IMR-90 (cell line): ENCODE measurements at regions not wholly inside any gene's neighbourhood (a gene's known extent, or its start where the extent isn't known, plus 50 kb on each side); places are given as distances from the start of the nearest gene placed in this dataset.

Source experiments
- ATAC-seq: fragments of 200-7000 bp; cut with Tn5 transposase; 2 replicates; pipeline ENCODE4 v1.9.1; 2020; ENCODE audit warnings: low read depth, mild to moderate bottlenecking, moderate library complexity
- BruUV-seq: library from RNA; stranded (reverse); fragments of 400-500 nt; replicated peaks from 2 replicates; lab custom pipeline; 2021; lab: Mats Ljungman, UMichigan
- CTCF ChIA-PET: fragments of 300-600 bp; formaldehyde crosslinking; extraction: SDS; loops from one replicate; lab custom pipeline; 2021; ENCODE audit warnings: antibody characterized with exemption; lab: Yijun Ruan, JAX
- POLR2A ChIA-PET: fragments of 300-600 bp; sonication (Branson Sonifier 250); formaldehyde crosslinking; loops from one replicate; lab custom pipeline; 2022; ENCODE audit warnings: antibody characterized with exemption; ENCODE audit not compliant: unreplicated experiment; lab: Charles Lee
- DNase-seq: peaks from one replicate; pipeline ENCODE4 v3.0.0; 2013
- H2AFZ ChIP-seq: replicated peaks from 2 replicates; pipeline ENCODE3; 2013; ENCODE audit warnings: low read length, mild to moderate bottlenecking; ENCODE audit not compliant: poor library complexity
- H2AK5ac ChIP-seq: 2 replicates; pipeline ENCODE4 v1.6.1; 2013; ENCODE audit warnings: low read depth, low read length, inconsistent platforms
- H2AK9ac ChIP-seq: replicated peaks from 2 replicates; pipeline ENCODE3; 2013; ENCODE audit warnings: mild to moderate bottlenecking, low read depth, low read length, moderate library complexity; ENCODE audit not compliant: poor library complexity
- H2BK120ac ChIP-seq: 2 replicates; pipeline ENCODE4 v1.6.1; 2013; ENCODE audit warnings: low read depth, low read length, inconsistent platforms
- H2BK15ac ChIP-seq: 3 replicates; pipeline ENCODE4 v1.6.1; 2013; ENCODE audit warnings: low read depth, low read length, inconsistent platforms
- H2BK20ac ChIP-seq: 2 replicates; pipeline ENCODE4 v1.6.1; 2013; ENCODE audit warnings: low read depth, mild to moderate bottlenecking, inconsistent platforms, low read length, moderate library complexity
- H2BK5ac ChIP-seq: 2 replicates; pipeline ENCODE4 v1.6.1; 2013; ENCODE audit warnings: mild to moderate bottlenecking, low read depth, low read length, inconsistent platforms; ENCODE audit not compliant: poor library complexity, severe bottlenecking
- H3K14ac ChIP-seq: replicated peaks from 2 replicates; pipeline ENCODE4 v1.6.1; 2013; ENCODE audit warnings: low read depth, low read length, inconsistent platforms
- H3K18ac ChIP-seq: 2 replicates; pipeline ENCODE4 v1.6.1; 2013; ENCODE audit warnings: low read depth, low read length, control low read depth
- H3K23ac ChIP-seq: 2 replicates; pipeline ENCODE4 v1.6.1; 2013; ENCODE audit warnings: low read depth, low read length, inconsistent platforms
- H3K27ac ChIP-seq: 2 replicates; pipeline ENCODE4 v1.5.1; 2013; ENCODE audit warnings: mild to moderate bottlenecking, control low read depth, low read length; ENCODE audit not compliant: insufficient read depth
- H3K27me3 ChIP-seq: 2 replicates; pipeline ENCODE4 v1.6.1; 2013; ENCODE audit warnings: low read length; ENCODE audit not compliant: control insufficient read depth, insufficient read depth
- H3K36me3 ChIP-seq: 2 replicates; pipeline ENCODE4 v1.6.1; 2013; ENCODE audit warnings: low read length, mixed read lengths; ENCODE audit not compliant: control insufficient read depth, insufficient read depth
- H3K4ac ChIP-seq: 2 replicates; pipeline ENCODE4 v1.6.1; 2013; ENCODE audit warnings: low read depth, low read length, inconsistent platforms
- H3K4me1 ChIP-seq: 2 replicates; pipeline ENCODE4 v1.6.1; 2013; ENCODE audit warnings: low read length, mixed read lengths; ENCODE audit not compliant: control insufficient read depth, insufficient read depth
- H3K4me2 ChIP-seq: 2 replicates; pipeline ENCODE4 v1.6.1; 2013; ENCODE audit warnings: low read depth, mild to moderate bottlenecking, control low read depth, low read length, moderate library complexity
- H3K4me3 ChIP-seq: 2 replicates; pipeline ENCODE4 v1.5.1; 2013; ENCODE audit warnings: low read depth, mild to moderate bottlenecking, control low read depth, low read length, moderate library complexity; ENCODE audit not compliant: insufficient read depth
- H3K56ac ChIP-seq: 2 replicates; pipeline ENCODE4 v1.6.1; 2013; ENCODE audit warnings: low read length, inconsistent platforms; ENCODE audit not compliant: insufficient read depth; ENCODE audit errors: extremely low read depth
- H3K79me1 ChIP-seq, 2 experiments: 2 replicates each; pipeline ENCODE4 v1.6.1; 2013; ENCODE audit warnings: low read length in 2 of 2, inconsistent platforms in 1 of 2, low read depth in 1 of 2
- H3K9ac ChIP-seq: 2 replicates; pipeline ENCODE4 v1.6.1; 2013; ENCODE audit warnings: low read depth, low read length, control low read depth
- H3K9me1 ChIP-seq: 2 replicates; pipeline ENCODE4 v1.6.1; 2013; ENCODE audit warnings: low read length, inconsistent platforms; ENCODE audit not compliant: insufficient read depth
- H3K9me3 ChIP-seq: 2 replicates; pipeline ENCODE4 v1.6.1; 2013; ENCODE audit warnings: low read length; ENCODE audit not compliant: control insufficient read depth, insufficient read depth
- H4K20me1 ChIP-seq: 2 replicates; pipeline ENCODE4 v1.6.1; 2013; ENCODE audit warnings: low read length, inconsistent platforms; ENCODE audit not compliant: insufficient read depth
- H4K5ac ChIP-seq: 2 replicates; pipeline ENCODE4 v1.6.1; 2013; ENCODE audit warnings: mild to moderate bottlenecking, low read depth, low read length, control low read depth
- H4K8ac ChIP-seq, 2 experiments: 2 replicates each; pipeline ENCODE4 v1.6.1; 2013; ENCODE audit warnings: low read depth in 2 of 2, low read length in 2 of 2, control low read depth in 1 of 2, inconsistent platforms in 1 of 2
- H4K91ac ChIP-seq: 2 replicates; pipeline ENCODE4 v1.6.1; 2013; ENCODE audit warnings: low read depth, low read length, inconsistent platforms; ENCODE audit not compliant: insufficient read depth
- CHD1 ChIP-seq: IDR thresholded peaks from 2 replicates; pipeline ENCODE4 v1.6.1; 2012; ENCODE audit warnings: low read depth, low read length, improper control_type of control experiment
- ELK1 ChIP-seq: fragments of 150-350 bp; IDR thresholded peaks from 2 replicates; pipeline ENCODE4 v1.6.1; 2016; ENCODE audit warnings: low read depth, mild to moderate bottlenecking, low read length, moderate library complexity, borderline replicate concordance
- FOS ChIP-seq: fragments of 150-350 bp; IDR thresholded peaks from 2 replicates; pipeline ENCODE4 v1.6.1; 2016; ENCODE audit warnings: low read depth, low read length
- MAFK ChIP-seq: IDR thresholded peaks from 2 replicates; pipeline ENCODE4 v1.6.1; 2012; ENCODE audit warnings: low read depth, low read length, improper control_type of control experiment
- MAZ ChIP-seq: IDR thresholded peaks from 2 replicates; pipeline ENCODE4 v1.6.1; 2012; ENCODE audit warnings: low read depth, mild to moderate bottlenecking, low read length, improper control_type of control experiment, moderate library complexity, borderline replicate concordance
- MXI1 ChIP-seq: IDR thresholded peaks from 2 replicates; pipeline ENCODE4 v1.6.1; 2012; ENCODE audit warnings: low read depth, mild to moderate bottlenecking, low read length, moderate library complexity, borderline replicate concordance
- NFE2L2 ChIP-seq: fragments of 150-350 bp; IDR thresholded peaks from 2 replicates; pipeline ENCODE4 v1.6.1; 2016; ENCODE audit warnings: low read depth, mild to moderate bottlenecking, low read length
- POLR2A ChIP-seq: IDR thresholded peaks from 2 replicates; pipeline ENCODE4 v1.6.1; 2012; ENCODE audit warnings: mild to moderate bottlenecking, low read depth, low read length
- RFX5 ChIP-seq: IDR thresholded peaks from 2 replicates; pipeline ENCODE4 v1.8.0; 2012; ENCODE audit warnings: low read depth, mild to moderate bottlenecking, low read length, moderate library complexity
- SMC3 ChIP-seq: fragments of 150-350 bp; IDR thresholded peaks from 2 replicates; pipeline ENCODE4 v1.6.1; 2016; ENCODE audit warnings: low read depth, mild to moderate bottlenecking, antibody characterized with exemption, low read length, moderate library complexity
- USF2 ChIP-seq: fragments of 150-350 bp; IDR thresholded peaks from 2 replicates; pipeline ENCODE4 v1.6.1; 2017; ENCODE audit warnings: mild to moderate bottlenecking, antibody characterized with exemption, low read length, low read depth
- WGBS, 2 experiments: methylation state at CpG; one replicate each; pipeline versions ENCODE4 v1.1.5 to v1.1.7; 2013; ENCODE audit warnings: missing lambda C conversion rate in 2 of 2; ENCODE audit not compliant: insufficient read length in 1 of 2; ENCODE audit errors: extremely low coverage in 2 of 2; 5-methylcytosine and 5-hydroxymethylcytosine counted together
- dilution Hi-C: fragments of 300-500 bp; cut with HindIII; formaldehyde crosslinking; loops from one replicate; pipeline ENCODE4 v1.14.3; 2018; ENCODE audit warnings: low sequenced_read_pairs; ENCODE audit not compliant: unreplicated experiment
- in situ Hi-C: fragments of 300-500 bp; cut with MboI; formaldehyde crosslinking; loops from 3 replicates; pipeline ENCODE4 v1.14.3; 2019; ENCODE audit warnings: low sequenced_read_pairs, inconsistent platforms, mixed read lengths
- intact Hi-C: fragments of 100-400 bp; cut with micrococcal nuclease; formaldehyde crosslinking; loops from 2 replicates; pipeline ENCODE4 v1.10.0; 2022

- dilution Hi-C loops (no loop called here), in situ Hi-C loops (no loop called here), intact Hi-C loops (no loop called here)
- no peak overlapping the region for H2AK5ac ChIP-seq
- no peaks in the 10 kb centered on the region for H3K4me1 ChIP-seq
- no peak overlapping the region for H3K14ac ChIP-seq
- WGBS, 2 experiments: no CpG with 5 or more reads among the region's 2 CpGs
- H3K4ac ChIP-seq: no peak overlapping the region
- no peak overlapping the region for H4K5ac ChIP-seq
- H3K56ac ChIP-seq: no peak overlapping the region
- H3K36me3 ChIP-seq: no peaks in the 10 kb centered on the region
- H2BK120ac ChIP-seq: no peak overlapping the region
- H2BK15ac ChIP-seq: no peak overlapping the region
- no peaks in the 10 kb centered on the region for H4K20me1 ChIP-seq
- DNase-seq (no peak), ATAC-seq (no peak)
- no peaks in the 10 kb centered on the region for H3K27me3 ChIP-seq
- H4K8ac ChIP-seq: no peak overlapping the region
- no peak overlapping the region for H3K4me2 ChIP-seq
- H3K9ac ChIP-seq: no peak overlapping the region
- H3K18ac ChIP-seq: no peak overlapping the region
- H2AFZ ChIP-seq: no peak overlapping the region
- ChIA-PET CTCF (no interaction called here), POLR2A (no interaction called here)
- no peak for TF ChIP-seq SMC3
- TF ChIP-seq CHD1: no peak
- TF ChIP-seq USF2: no peak
- no peak for TF ChIP-seq FOS
- no peak for TF ChIP-seq MAFK
- TF ChIP-seq MXI1: no peak
- TF ChIP-seq POLR2A: no peak
- no peak for TF ChIP-seq NFE2L2
- TF ChIP-seq RFX5: no peak
- no peak for TF ChIP-seq MAZ
- no peak for TF ChIP-seq ELK1
- H4K91ac ChIP-seq: no peak overlapping the region
- H3K9me3 ChIP-seq: peaks cover 6% of the 10 kb centered on the region; the same call in 1 of the 2 replicates
- no peak overlapping the region for H2BK20ac ChIP-seq
- no peak overlapping the region for H3K23ac ChIP-seq
- no peaks in the 10 kb centered on the region for H3K9me1 ChIP-seq
- no peak overlapping the region for H2AK9ac ChIP-seq
- H3K27ac ChIP-seq: no peak overlapping the region
- no TSS peak for BruUV-seq
- H3K4me3 ChIP-seq: no peak overlapping the region
- H2BK5ac ChIP-seq: no peak overlapping the region
- H3K79me1 ChIP-seq: no peaks in the 10 kb centered on the region
These were observed 616.0 kb downstream of the NUP35 start for GRCh38 chr2:183740241-183740640.
